ENCODE measurements at regions not wholly inside any gene's neighbourhood (a gene's known extent, or its start where the extent isn't known, plus 50 kb on each side); places are given as distances from the start of the nearest gene placed in this dataset.

GRCh38 chr4:155510771-155511170 is 134.0 kb upstream of the MAP9 start:
- H3K36me3 ChIP-seq (ENCODE audit: control insufficient read depth in 2 of 2, insufficient read depth in 1 of 2, low read length in 2 of 2): no peaks in the 10 kb centered on the region
- H3K9me3 ChIP-seq (ENCODE audit: control insufficient read depth, insufficient read depth, low read depth, low read length): no peaks in the 10 kb centered on the region
- H3K27ac ChIP-seq (ENCODE audit: extremely low read depth, low read depth, low read length): no peak overlapping the region
- CTCF ChIA-PET: interaction anchor here (1.4 kb wide), 1 partner anchor 18 kb away, joined by 3 read pairs; no protein-coding TSS in a partner anchor
- no peak for TF ChIP-seq ZNF513 (tag by site-specific recombination; IDR thresholded peaks at IDR 0.05)
- TF ChIP-seq ZNF555 (tag by site-specific recombination; conservative IDR thresholded peaks at IDR 0.05): no peak
- no peak for TF ChIP-seq SP2 (tag by site-specific recombination; IDR thresholded peaks at IDR 0.05)
- no peak for TF ChIP-seq ZNF518A (tag by site-specific recombination; conservative IDR thresholded peaks at IDR 0.05; ENCODE audit: low read depth)
- no peak for TF ChIP-seq KLF17 (tag by site-specific recombination; IDR thresholded peaks at IDR 0.05)
- TF ChIP-seq ZNF169 (tag by site-specific recombination; IDR thresholded peaks at IDR 0.05): no peak
- no peak for TF ChIP-seq YY1 (tag by site-specific recombination; IDR thresholded peaks at IDR 0.05)
- no peak overlapping the region for H3K4me3 ChIP-seq (ENCODE audit: low read depth, low read length)
- POLR2A ChIA-PET: no interaction called here
- 0 out of 2 replicates have a peak, but pooled peaks cover 2% of the 10 kb centered on the region for H3K4me1 ChIP-seq (ENCODE audit: control insufficient read depth, insufficient read depth, low read length)

- no peaks in the 10 kb centered on the region for H3K9me3 ChIP-seq (ENCODE audit: control insufficient read depth, insufficient read depth, low read depth, low read length)
- ChIA-PET POLR2A (no interaction called here), CTCF (no interaction called here)
- 0 out of 2 replicates have a peak, but pooled peaks cover 2% of the 10 kb centered on the region for H3K4me1 ChIP-seq (ENCODE audit: control insufficient read depth, insufficient read depth, low read length)
- H3K36me3 ChIP-seq (ENCODE audit: control insufficient read depth in 2 of 2, insufficient read depth in 1 of 2, low read length in 2 of 2): no peaks in the 10 kb centered on the region
- no peak overlapping the region for H3K27ac ChIP-seq (ENCODE audit: extremely low read depth, low read depth, low read length)
- H3K4me3 ChIP-seq (ENCODE audit: low read depth, low read length): no peak overlapping the region
- no peak for TF ChIP-seq ZNF146 (tag by site-specific recombination; IDR thresholded peaks at IDR 0.05)
- no peak for TF ChIP-seq ZNF426 (tag by site-specific recombination; IDR thresholded peaks at IDR 0.05)
- TF ChIP-seq ZNF302 (tag by site-specific recombination; IDR thresholded peaks at IDR 0.05; ENCODE audit: low read depth): no peak
- no peak for TF ChIP-seq ZNF707 (tag by site-specific recombination; IDR thresholded peaks at IDR 0.05)
- TF ChIP-seq ZNF184 (tag by site-specific recombination; IDR thresholded peaks at IDR 0.05): no peak
- no peak for TF ChIP-seq HOXD13 (CRISPR knock-in tag; IDR thresholded peaks at IDR 0.05; ENCODE audit: borderline replicate concordance)
- TF ChIP-seq GLIS1 (tag by site-specific recombination; IDR thresholded peaks at IDR 0.05): no peak
- TF ChIP-seq HIC1 (tag by site-specific recombination; IDR thresholded peaks at IDR 0.05): no peak
- no peak for TF ChIP-seq ZNF518A (tag by site-specific recombination; conservative IDR thresholded peaks at IDR 0.05; ENCODE audit: low read depth)
- no peak for TF ChIP-seq ZNF561 (tag by site-specific recombination; IDR thresholded peaks at IDR 0.05; ENCODE audit: borderline replicate concordance)
- TF ChIP-seq ZNF488 (tag by site-specific recombination; IDR thresholded peaks at IDR 0.05): no peak
These were observed 132.8 kb upstream of the MAP9 start for GRCh38 chr4:155509555-155509954.

All from HEK293 (cell line).